SU-DHL-6 (cell line): ENCODE measurements at regions not wholly inside any gene's neighbourhood (a gene's known extent, or its start where the extent isn't known, plus 50 kb on each side); places are given as distances from the start of the nearest gene placed in this dataset.

Experiments used
- H2AFZ ChIP-seq: fragments of 200-600 bp; sonication (generic); 2 replicates; pipeline ENCODE4 v1.6.1; 2014; ENCODE audit warnings: low read depth, mild to moderate bottlenecking, moderate library complexity, mixed read lengths, antibody characterized with exemption, low read length; ENCODE audit not compliant: severe bottlenecking
- H3F3A ChIP-seq: fragments of 200-600 bp; shearing (Covaris generic); 2 replicates; pipeline ENCODE4 v1.6.0; 2016; ENCODE audit warnings: antibody characterized with exemption, mild to moderate bottlenecking; ENCODE audit not compliant: insufficient read depth
- H3K27ac ChIP-seq: fragments of 200-600 bp; sonication (generic); 2 replicates; pipeline ENCODE4 v1.5.1; 2016; ENCODE audit warnings: low read depth, mild to moderate bottlenecking, low read length, moderate library complexity, mixed read lengths
- H3K27me3 ChIP-seq: fragments of 200-600 bp; sonication (generic), shearing (Covaris generic); 2 replicates; pipeline ENCODE4 v1.6.0; 2014; ENCODE audit warnings: mild to moderate bottlenecking, low read length
- H3K36me3 ChIP-seq: fragments of 200-600 bp; sonication (generic); 2 replicates; pipeline ENCODE4 v1.6.1; 2014; ENCODE audit warnings: mild to moderate bottlenecking, low read length, mixed read lengths
- H3K4me2 ChIP-seq: fragments of 300-600, 200-600 bp; shearing (Covaris generic), sonication (generic); 2 replicates; pipeline ENCODE4 v1.6.0; 2014; ENCODE audit warnings: low read length, low read depth, mild to moderate bottlenecking; ENCODE audit not compliant: poor library complexity, severe bottlenecking
- H3K4me3 ChIP-seq: fragments of 200-600 bp; sonication (generic); 2 replicates; pipeline ENCODE4 v1.5.1; 2014; ENCODE audit warnings: antibody characterized with exemption, low read length, mild to moderate bottlenecking, mixed read lengths; ENCODE audit not compliant: insufficient read depth, poor library complexity, severe bottlenecking
- H3K79me2 ChIP-seq: fragments of 200-600 bp; sonication (generic); 2 replicates; pipeline ENCODE4 v1.6.1; 2014; ENCODE audit warnings: mild to moderate bottlenecking, low read length, moderate library complexity; ENCODE audit not compliant: insufficient read depth
- H3K9ac ChIP-seq: fragments of 200-600 bp; sonication (generic); 2 replicates; pipeline ENCODE4 v1.7.0; 2014; ENCODE audit warnings: mild to moderate bottlenecking, low read length
- H3K9me2 ChIP-seq: fragments of 200-600 bp; sonication (generic); replicated peaks from 2 replicates; pipeline ENCODE4 v1.6.1; 2014; ENCODE audit warnings: low read length; ENCODE audit not compliant: insufficient read depth
- H3K9me3 ChIP-seq: fragments of 200-600 bp; sonication (generic); 2 replicates; pipeline ENCODE4 v1.6.1; 2014; ENCODE audit warnings: low read length, mixed read lengths; ENCODE audit not compliant: insufficient read depth
- H4K20me1 ChIP-seq: fragments of 200-600 bp; sonication (generic); 2 replicates; pipeline ENCODE4 v1.6.1; 2014; ENCODE audit warnings: low read depth, mild to moderate bottlenecking, antibody characterized with exemption, low read length, moderate library complexity, mixed read lengths
- EZH2phosphoT487 ChIP-seq: fragments of 200-600 bp; sonication (generic), shearing (Covaris generic); conservative IDR thresholded peaks from 2 replicates; pipeline ENCODE4 v1.6.1; 2018; ENCODE audit warnings: mild to moderate bottlenecking, antibody characterized with exemption, low read length, moderate library complexity, mixed read lengths
- TF ChIP-seq, protein P1 (sequence below): fragments of 200-600 bp; sonication (generic); IDR thresholded peaks from one replicate; pipeline ENCODE4 v1.5.1; 2017; ENCODE audit warnings: antibody characterized with exemption, mild to moderate bottlenecking, low read length, moderate library complexity; ENCODE audit not compliant: insufficient read depth, poor library complexity, severe bottlenecking

GRCh38 chr5:61951295-61951694 is 354.7 kb upstream of the KIF2A start:
- no peaks in the 10 kb centered on the region for H3K79me2 ChIP-seq
- no peaks in the 10 kb centered on the region for H3K36me3 ChIP-seq
- H4K20me1 ChIP-seq, result no peaks in the 10 kb centered on the region
- H3K9ac ChIP-seq, result no peak overlapping the region
- H2AFZ ChIP-seq, result no peak overlapping the region
- no peaks in the 10 kb centered on the region for H3F3A ChIP-seq
- H3K27me3 ChIP-seq, result no peaks in the 10 kb centered on the region
- H3K4me3 ChIP-seq, result no peak overlapping the region
- TF ChIP-seq, protein P1, sequence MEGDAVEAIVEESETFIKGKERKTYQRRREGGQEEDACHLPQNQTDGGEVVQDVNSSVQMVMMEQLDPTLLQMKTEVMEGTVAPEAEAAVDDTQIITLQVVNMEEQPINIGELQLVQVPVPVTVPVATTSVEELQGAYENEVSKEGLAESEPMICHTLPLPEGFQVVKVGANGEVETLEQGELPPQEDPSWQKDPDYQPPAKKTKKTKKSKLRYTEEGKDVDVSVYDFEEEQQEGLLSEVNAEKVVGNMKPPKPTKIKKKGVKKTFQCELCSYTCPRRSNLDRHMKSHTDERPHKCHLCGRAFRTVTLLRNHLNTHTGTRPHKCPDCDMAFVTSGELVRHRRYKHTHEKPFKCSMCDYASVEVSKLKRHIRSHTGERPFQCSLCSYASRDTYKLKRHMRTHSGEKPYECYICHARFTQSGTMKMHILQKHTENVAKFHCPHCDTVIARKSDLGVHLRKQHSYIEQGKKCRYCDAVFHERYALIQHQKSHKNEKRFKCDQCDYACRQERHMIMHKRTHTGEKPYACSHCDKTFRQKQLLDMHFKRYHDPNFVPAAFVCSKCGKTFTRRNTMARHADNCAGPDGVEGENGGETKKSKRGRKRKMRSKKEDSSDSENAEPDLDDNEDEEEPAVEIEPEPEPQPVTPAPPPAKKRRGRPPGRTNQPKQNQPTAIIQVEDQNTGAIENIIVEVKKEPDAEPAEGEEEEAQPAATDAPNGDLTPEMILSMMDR, result no peak
- TF ChIP-seq EZH2phosphoT487, result no peak
- no peak overlapping the region for H3K4me2 ChIP-seq
- H3K9me2 ChIP-seq, result no peaks in the 10 kb centered on the region
- no peak overlapping the region for H3K27ac ChIP-seq
- no peaks in the 10 kb centered on the region for H3K9me3 ChIP-seq

DNA sequence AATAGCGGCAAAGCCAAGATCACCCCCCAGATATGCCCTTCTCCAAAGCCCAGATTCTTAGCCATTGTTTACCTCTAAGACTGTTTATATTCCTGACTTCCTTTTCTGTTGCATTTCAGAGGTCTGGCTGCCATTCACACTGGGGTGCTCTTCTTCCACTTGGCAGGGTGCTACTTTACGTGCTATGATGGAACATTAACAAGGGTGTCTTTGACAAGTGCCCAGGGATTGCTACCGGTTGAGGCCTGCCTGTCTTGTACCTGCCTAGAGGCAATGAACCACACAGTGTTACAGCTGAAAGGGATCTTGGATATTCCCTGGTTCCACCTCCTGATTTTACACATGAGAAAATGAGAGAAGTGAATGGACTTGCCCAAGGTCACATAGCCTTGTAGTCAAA is 352.1 kb upstream of the KIF2A start:
- no peaks in the 10 kb centered on the region for H3K27me3 ChIP-seq

DNA sequence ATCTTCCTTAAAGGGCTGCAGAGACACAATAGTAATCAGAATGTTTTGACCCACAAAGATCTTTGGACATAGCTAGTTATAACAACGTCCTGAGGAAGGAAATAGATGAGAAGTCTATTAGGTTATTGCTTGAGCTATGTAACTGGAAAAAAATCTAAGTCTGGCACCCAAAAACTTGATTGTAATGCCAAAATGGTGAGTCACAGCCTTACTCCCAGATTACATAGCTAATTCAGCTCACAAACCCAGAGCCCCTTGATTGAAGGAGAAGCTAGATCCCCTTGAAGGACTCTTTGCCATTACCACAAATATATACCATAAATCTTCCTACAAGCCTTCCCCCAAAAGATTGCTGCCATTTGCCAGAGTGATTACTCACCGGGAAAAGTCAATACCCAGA is 341.8 kb upstream of the KIF2A start:
- Histone ChIP-seq H3K9me2 (no peaks in the 10 kb centered on the region), H2AFZ (no peak overlapping the region), H3K36me3 (no peaks in the 10 kb centered on the region), H3K4me3 (no peak overlapping the region), H3K9ac (no peak overlapping the region), H3K27ac (no peak overlapping the region), H4K20me1 (no peaks in the 10 kb centered on the region), H3K79me2 (no peaks in the 10 kb centered on the region), H3K9me3 (no peaks in the 10 kb centered on the region), H3F3A (no peaks in the 10 kb centered on the region), H3K27me3 (no peaks in the 10 kb centered on the region), H3K4me2 (no peak overlapping the region)
- TF ChIP-seq EZH2phosphoT487, result no peak
- TF ChIP-seq, protein P1, result no peak

More for the DNA sequence above, 352.1 kb upstream of the KIF2A start:
- Histone ChIP-seq H3K9me2 (no peaks in the 10 kb centered on the region), H3K79me2 (no peaks in the 10 kb centered on the region), H3K27ac (no peak overlapping the region), H3K4me2 (no peak overlapping the region), H3F3A (no peaks in the 10 kb centered on the region), H3K9me3 (no peaks in the 10 kb centered on the region), H4K20me1 (no peaks in the 10 kb centered on the region), H3K4me3 (no peak overlapping the region), H3K9ac (no peak overlapping the region), H3K36me3 (no peaks in the 10 kb centered on the region), H2AFZ (no peak overlapping the region)
- TF ChIP-seq EZH2phosphoT487, result no peak
- TF ChIP-seq, protein P1, result no peak
